ENCODE measurements at regions not wholly inside any gene's neighbourhood (a gene's known extent, or its start where the extent isn't known, plus 50 kb on each side); places are given as distances from the start of the nearest gene placed in this dataset.
"Not testable (repeated sequence)": the region's sequence is repeated elsewhere in the genome, so short reads cannot be mapped to it uniquely, and the experiment has no call there.

DNA sequence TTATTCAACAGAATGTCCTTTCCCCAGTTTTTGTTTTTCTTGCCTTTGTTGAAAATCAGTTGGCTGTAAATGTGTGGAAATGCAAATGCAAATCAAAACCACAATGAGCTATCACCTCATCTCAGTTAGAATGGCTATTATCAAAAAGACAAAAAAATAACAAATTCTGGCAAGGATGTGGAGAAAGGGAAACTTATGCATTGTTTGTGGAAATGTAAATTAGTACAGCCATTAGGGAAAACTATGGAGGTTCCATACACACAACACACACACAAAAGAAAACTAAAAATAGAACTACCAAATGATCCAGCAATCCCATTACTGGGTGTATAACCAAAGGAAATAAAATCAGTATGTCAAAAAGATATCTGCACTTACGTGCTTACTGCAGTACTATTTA lies 518.8 kb upstream of the ATXN7L3B start:
- Histone ChIP-seq H3K27ac (no peak overlapping the region), H3K36me3 (no peaks in the 10 kb centered on the region), H3K4me3 (no peak overlapping the region), H3K27me3 (no peaks in the 10 kb centered on the region), H3K4me1 (no peaks in the 10 kb centered on the region), H3K9me3 (no peaks in the 10 kb centered on the region)
- 37 to 57% (median 50%) methylated on average over 1 of the region's 1 CpG for WGBS, 5 donors
- no peak for DNase-seq
- TF ChIP-seq POLR2A (IDR thresholded peaks at IDR 0.05) (no peak), POLR2AphosphoS5 (IDR thresholded peaks at IDR 0.05) (no peak), EP300 (IDR thresholded peaks at IDR 0.05) (no peak)
- TF ChIP-seq, protein P1, sequence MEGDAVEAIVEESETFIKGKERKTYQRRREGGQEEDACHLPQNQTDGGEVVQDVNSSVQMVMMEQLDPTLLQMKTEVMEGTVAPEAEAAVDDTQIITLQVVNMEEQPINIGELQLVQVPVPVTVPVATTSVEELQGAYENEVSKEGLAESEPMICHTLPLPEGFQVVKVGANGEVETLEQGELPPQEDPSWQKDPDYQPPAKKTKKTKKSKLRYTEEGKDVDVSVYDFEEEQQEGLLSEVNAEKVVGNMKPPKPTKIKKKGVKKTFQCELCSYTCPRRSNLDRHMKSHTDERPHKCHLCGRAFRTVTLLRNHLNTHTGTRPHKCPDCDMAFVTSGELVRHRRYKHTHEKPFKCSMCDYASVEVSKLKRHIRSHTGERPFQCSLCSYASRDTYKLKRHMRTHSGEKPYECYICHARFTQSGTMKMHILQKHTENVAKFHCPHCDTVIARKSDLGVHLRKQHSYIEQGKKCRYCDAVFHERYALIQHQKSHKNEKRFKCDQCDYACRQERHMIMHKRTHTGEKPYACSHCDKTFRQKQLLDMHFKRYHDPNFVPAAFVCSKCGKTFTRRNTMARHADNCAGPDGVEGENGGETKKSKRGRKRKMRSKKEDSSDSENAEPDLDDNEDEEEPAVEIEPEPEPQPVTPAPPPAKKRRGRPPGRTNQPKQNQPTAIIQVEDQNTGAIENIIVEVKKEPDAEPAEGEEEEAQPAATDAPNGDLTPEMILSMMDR (IDR thresholded peaks at IDR 0.05) = no peak
- intact Hi-C loops (cut with DNase I; ENCODE audit: low total_unique reads) = no loop called here

DNA sequence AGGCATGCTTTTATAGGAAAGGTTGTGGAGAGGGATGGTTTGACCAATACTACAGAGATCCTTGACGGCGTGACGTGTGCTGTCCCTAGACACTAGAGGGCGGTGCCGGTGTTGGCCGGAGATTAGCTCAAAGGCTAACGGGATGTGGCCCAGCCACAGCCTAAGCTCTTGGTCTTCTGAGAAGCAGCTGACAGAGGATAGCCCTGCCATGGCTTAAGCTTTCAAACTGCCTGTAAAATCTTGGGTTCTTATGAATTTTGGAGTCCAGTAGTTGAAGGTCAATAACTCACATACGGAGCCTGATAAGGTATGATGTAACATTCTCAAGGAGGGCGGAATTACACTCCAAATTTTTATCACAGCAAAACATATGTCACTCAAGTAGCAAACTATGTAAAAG lies 515.7 kb upstream of the ATXN7L3B start:
- Histone ChIP-seq H3K27ac (no peak overlapping the region), H3K4me3 (no peak overlapping the region), H3K4me1 (no peaks in the 10 kb centered on the region), H3K9me3 (no peaks in the 10 kb centered on the region), H3K27me3 (no peaks in the 10 kb centered on the region), H3K36me3 (no peaks in the 10 kb centered on the region)
- 8 to 17% (median 13%) methylated on average over 9 of the region's 9 CpGs for WGBS, 5 donors
- TF ChIP-seq POLR2A (IDR thresholded peaks at IDR 0.05) = no peak
- TF ChIP-seq, protein P1 (IDR thresholded peaks at IDR 0.05) = peak in 4 of 7 experiments; percentile 16 to 27 (median 22)
- DNase-seq = peak; percentile 48 to 71
- intact Hi-C loops (cut with DNase I; ENCODE audit: low total_unique reads) = no loop called here

DNA sequence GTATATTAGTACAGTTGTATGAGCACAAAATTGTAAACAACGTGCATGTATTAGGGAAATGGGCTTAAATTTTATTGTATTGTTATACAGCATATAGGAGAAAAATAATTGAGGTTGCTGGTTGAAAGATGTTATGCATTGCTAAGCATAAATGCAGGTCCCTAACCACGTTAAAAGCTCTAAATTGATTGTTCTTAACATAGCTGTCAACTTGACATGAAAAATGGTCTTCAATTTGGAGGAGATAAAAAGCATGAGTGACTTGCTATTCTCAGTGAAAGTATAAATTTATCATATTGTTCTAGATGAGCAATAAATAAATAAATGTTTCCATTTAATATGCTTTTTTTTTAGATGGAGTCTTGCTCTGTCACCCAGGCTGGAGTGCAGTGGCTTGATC lies 506.6 kb upstream of the ATXN7L3B start:
- Histone ChIP-seq H3K4me1 (no peaks in the 10 kb centered on the region), H3K4me3 (no peak overlapping the region), H3K9me3 (no peaks in the 10 kb centered on the region), H3K27ac (no peak overlapping the region), H3K27me3 (no peaks in the 10 kb centered on the region), H3K36me3 (no peaks in the 10 kb centered on the region)
- DNase-seq = no peak
- 39 to 49% (median 45%) methylated on average over 2 of the region's 2 CpGs for WGBS, 5 donors
- intact Hi-C loops (cut with DNase I; ENCODE audit: low total_unique reads) = no loop called here
- TF ChIP-seq POLR2AphosphoS5 (IDR thresholded peaks at IDR 0.05) = no peak
- TF ChIP-seq EP300 (IDR thresholded peaks at IDR 0.05) = no peak
- TF ChIP-seq, protein P1 (IDR thresholded peaks at IDR 0.05) = no peak
- TF ChIP-seq POLR2A (IDR thresholded peaks at IDR 0.05) = no peak

DNA sequence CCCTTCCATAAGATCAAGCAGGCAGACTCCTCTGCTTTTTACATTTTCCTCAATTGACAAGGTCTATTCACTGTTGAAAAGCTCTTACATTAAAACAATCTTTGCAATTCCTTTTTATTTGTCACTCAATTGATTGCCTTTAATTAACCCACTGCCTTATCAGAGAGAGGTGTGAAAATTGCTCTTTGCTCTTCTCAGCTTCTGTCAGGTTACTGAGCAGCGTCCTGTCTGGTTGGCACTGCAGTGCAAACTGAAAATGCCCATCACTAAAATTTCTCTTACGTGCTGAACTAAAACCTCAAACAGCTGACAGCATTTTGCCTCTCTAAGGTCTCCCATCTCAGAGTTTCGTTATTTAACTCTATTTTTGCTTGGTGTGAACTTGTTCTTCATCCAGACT lies 504.1 kb upstream of the ATXN7L3B start:
- WGBS, 5 donors = 28 to 50% (median 41%) methylated on average over 3 of the region's 3 CpGs
- Histone ChIP-seq H3K36me3 (no peaks in the 10 kb centered on the region), H3K4me3 (no peak overlapping the region), H3K9me3 (no peaks in the 10 kb centered on the region), H3K27ac (no peak overlapping the region), H3K4me1 (no peaks in the 10 kb centered on the region), H3K27me3 (no peaks in the 10 kb centered on the region)
- no peak for DNase-seq
- no peak for TF ChIP-seq POLR2AphosphoS5 (IDR thresholded peaks at IDR 0.05)
- no peak for TF ChIP-seq EP300 (IDR thresholded peaks at IDR 0.05)
- TF ChIP-seq, protein P1 (IDR thresholded peaks at IDR 0.05) = no peak
- TF ChIP-seq POLR2A (IDR thresholded peaks at IDR 0.05) = no peak
- intact Hi-C loops (cut with DNase I; ENCODE audit: low total_unique reads) = no loop called here

DNA sequence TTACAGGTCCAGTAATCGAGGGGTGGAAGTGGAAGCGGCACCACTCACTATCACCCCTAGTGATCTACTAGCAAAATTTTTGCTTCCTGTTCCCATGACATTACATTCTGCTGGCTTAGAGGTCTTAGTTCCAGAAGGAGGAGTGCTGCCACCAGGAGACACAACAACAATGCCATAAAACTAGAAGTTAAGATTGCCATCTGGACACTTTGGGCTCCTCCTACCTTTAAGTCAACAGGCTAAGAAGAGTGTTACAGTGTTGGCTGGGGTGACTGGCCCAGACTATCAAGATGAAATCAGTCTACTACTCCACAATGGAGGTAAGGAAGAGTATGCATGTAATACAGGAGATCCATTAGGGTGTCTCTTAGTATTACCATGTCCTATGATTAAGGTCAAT lies 498.5 kb upstream of the ATXN7L3B start:
- intact Hi-C loops (cut with DNase I; ENCODE audit: low total_unique reads); DNase-seq; H3K4me1 ChIP-seq; H3K27me3 ChIP-seq; H3K27ac ChIP-seq; H3K9me3 ChIP-seq; H3K36me3 ChIP-seq; H3K4me3 ChIP-seq: not testable (repeated sequence)
- 81 to 92% (median 86%) methylated on average over 2 of the region's 2 CpGs for WGBS, 5 donors
